Activated CD4-positive, CD25-positive, alpha-beta regulatory T cell treated with anti-CD3 and anti-CD28 coated beads, Interleukin-2, amount 50 U/mL, for 24 hours (primary cell): ENCODE measurements at regions not wholly inside any gene's neighbourhood (a gene's known extent, or its start where the extent isn't known, plus 50 kb on each side); places are given as distances from the start of the nearest gene placed in this dataset.

Experiments
- ATAC-seq, 2 donors: fragments of 150-1000 bp; cut with Tn5 transposase; one replicate each; pipeline ENCODE4 v1.10.0; 2021; ENCODE audit warnings: mild to moderate bottlenecking in 1 of 2, moderate library complexity in 1 of 2

DNA sequence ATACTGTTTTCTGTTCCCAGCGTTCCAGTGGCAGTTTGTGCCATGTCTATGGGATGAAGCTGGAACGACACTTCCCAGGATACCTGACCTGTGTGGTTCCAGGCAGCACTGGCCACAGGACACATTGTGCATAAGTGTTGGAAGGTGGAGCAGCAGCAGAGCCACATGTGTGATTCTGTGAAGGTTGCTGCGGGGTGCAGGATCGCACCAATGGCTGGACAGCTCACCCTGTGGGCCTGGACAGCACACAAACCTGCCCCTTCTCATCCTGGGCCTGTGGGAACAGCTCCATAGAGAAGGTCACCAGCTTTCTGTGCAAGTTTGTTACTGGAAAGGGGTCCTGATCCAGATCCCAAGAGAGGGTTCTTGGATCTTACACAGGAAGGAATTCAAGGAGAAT, 252.2 kb upstream of the RAB6C start:
- no peak for ATAC-seq

GRCh38 chr2:129728035-129728972, 251.2 kb upstream of the RAB6C start:
- no peak for ATAC-seq

DNA sequence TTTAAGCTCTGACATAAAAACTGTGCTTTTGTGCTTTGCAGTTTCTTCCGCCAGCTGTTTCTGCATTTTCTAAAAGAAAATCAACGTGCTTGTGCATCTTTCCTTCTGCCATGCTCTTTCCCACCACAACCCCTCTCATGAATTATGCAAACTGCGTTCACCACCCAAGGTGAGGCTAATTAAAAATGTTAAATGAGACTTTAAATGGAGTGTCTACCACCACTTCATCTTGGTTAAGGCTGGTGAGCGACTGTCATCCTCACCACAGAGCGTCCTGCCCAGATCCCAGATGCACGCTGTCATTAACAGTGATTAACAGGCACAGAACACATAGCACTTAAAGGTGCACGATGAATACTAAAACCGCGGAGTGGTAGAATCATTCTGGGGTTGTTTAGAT, 250.5 kb upstream of the RAB6C start:
- no peak for ATAC-seq

DNA sequence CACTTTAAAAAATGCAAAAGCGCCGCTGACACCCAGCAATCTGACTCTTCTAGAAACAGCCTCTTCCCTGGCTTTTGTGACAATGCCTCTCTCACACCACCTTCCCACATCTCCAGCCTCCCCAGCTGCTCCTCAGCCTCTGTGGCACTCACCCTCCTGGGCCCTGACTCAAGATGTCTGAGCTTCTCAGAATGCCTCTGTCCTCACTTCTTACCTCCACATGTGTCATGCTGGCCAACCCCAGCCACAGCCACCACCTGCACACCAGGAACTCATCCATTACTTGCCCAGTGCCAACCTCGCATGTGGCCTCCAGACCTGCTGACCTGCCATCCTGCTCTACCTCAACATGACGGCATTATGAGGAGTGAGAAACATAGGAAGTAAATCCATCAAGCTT, 249.8 kb upstream of the RAB6C start:
- ATAC-seq: no peak

- ATAC-seq: no peak
Observed at GRCh38 chr2:129730979-129731378, 248.5 kb upstream of the RAB6C start.

GRCh38 chr2:129731907-129732629, 247.4 kb upstream of the RAB6C start:
- no peak for ATAC-seq

GRCh38 chr2:129732630-129733026, 246.8 kb upstream of the RAB6C start:
- ATAC-seq: no peak

GRCh38 chr2:129733041-129733440, 246.4 kb upstream of the RAB6C start:
- no peak for ATAC-seq

- ATAC-seq: no peak
Observed at GRCh38 chr2:129733579-129733978, 245.9 kb upstream of the RAB6C start.

GRCh38 chr2:129734343-129735034, 245.0 kb upstream of the RAB6C start:
- no peak for ATAC-seq

DNA sequence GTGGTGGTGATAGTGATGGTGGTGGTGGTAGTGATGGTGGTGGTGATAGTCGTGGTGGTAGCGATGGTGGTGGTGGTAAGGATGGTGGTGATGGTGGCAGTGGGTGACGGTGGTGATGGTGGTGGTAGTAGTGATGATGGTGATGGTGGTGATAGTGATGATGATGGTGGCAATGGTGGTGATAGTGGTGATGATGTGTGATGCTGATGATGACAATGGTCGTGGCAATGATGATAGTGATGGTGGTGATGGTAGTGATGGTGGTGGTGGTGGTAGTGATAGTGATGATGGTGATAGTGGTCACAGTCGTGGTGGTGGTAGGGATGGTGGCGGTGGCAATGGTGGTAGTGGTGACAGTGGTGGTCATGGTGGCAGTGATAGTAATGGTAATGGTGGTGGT, 243.9 kb upstream of the RAB6C start:
- ATAC-seq: no peak

DNA sequence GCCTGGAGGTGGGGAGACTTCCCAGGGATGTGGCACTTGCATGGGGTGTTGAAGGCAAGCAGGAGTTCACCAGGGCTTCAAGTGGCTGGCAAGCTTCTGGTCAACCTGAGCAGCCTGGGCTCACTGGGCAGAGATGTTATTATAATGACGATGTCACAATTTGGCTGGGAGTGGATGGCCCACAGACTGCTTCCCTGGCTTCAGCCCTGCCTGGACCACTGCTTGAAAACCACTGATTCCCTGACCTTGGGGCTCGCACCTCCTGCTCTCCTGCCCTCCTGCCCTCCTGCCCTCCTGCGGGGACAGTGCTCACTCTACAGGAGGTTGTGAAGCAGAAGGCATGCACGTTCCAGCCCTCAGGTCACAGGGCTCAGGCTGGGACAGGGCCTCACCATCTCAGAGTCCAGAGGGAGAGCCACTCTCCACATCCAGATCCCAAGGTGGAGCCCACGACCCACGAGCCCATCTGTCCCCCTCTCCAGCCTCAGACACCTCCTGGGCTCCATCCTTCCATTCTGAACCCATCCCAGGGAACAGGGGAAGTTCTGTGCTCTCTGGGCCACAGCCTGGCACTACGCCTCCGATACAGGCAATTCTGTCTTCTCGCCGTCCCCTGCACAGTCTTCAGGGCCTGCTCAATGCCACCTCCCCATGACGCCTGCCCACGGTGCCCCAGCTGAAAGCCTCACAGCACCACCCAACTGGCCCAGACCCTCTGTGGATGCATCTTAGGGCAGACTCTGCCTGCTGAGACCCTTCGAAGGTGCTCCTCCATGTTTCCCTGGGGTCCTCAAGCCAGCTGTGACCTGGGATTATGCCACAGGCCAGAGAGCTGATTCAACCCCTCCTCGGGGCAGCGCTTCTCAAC, 241.6 kb upstream of the RAB6C start:
- no peak for ATAC-seq

DNA sequence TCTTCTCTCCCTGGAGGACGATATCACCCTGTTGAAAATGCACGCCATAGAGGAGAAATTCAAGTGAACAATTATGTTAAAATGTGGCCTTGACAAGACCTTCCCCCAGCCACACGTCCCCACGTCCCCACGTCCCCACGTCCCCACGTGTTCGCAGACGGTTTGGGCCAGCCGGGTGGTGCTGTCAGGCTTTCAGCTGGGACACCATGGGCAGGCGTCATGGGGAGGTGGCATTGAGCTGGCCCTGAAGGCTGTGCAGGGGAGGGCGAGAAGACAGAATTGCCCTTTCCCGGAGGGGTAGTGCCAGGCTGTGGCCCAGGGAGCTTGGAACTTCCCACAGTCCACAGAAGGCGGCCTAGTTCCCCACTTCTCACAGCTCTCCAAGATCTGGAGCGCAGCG, 240.7 kb upstream of the RAB6C start:
- ATAC-seq: no peak

GRCh38 chr2:129740504-129740903, 239.0 kb upstream of the RAB6C start:
- no peak for ATAC-seq

- ATAC-seq: no peak
Observed at GRCh38 chr2:129741165-129741564, 238.3 kb upstream of the RAB6C start.

- no peak for ATAC-seq
Observed at GRCh38 chr2:129741623-129742022, 237.8 kb upstream of the RAB6C start.

DNA sequence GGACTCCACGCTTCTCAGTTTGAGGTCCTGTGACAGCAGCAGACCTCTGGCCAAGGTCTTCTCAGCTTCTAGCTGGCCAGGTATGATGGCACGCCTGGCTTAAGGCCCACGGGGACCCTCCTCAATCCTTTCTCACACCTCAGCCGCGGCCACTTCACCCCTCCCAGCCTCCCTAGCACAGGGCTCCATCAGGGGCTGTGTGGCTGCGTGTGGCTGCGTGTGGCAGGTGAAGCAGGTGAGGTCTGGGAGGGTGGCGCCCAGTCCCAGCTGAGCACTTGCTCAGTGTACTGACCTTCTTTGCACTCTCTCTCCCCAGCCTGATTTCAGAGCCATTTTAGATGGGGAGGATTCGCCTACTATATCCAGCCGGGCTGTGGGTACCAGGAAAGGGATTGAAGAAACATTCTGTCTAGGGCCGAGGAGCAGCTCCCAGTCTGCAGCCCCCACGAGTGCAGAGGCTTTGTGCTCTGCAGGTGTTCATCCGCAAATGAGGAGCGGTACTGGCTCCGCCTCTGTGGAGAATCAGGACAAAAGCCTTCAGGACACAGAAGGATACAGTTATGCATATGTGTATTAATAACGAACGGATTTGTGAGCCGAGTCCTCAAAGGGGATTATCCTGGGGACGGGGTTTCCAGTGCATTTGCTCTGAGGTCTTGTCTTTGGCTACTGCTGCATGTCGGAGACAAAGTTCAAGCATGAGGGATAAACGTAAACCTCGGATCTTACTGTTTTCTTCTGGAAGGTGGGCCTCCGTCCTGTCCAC, 236.9 kb upstream of the RAB6C start:
- no peak for ATAC-seq

DNA sequence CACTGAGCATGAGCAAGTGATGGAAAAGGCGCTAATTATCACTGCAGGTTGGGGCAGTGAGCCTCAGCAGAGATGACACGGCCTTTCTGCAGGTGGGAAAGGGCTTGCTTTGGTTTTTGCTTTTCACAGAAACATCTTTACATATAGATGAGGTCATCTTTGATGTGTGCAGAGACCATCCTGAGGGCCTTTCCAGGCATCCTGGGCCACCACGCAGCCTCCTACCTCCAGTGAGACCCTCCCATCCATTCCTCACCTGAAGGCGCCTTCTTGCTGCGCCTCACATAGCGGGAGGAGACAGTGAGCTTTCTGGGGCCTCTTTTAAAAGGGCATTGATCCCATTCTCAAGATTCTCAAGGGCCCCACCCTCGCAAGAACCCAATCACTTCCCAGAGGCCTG, 235.3 kb upstream of the RAB6C start:
- ATAC-seq: no peak

GRCh38 chr2:129744649-129745048, 234.8 kb upstream of the RAB6C start:
- ATAC-seq: no peak

DNA sequence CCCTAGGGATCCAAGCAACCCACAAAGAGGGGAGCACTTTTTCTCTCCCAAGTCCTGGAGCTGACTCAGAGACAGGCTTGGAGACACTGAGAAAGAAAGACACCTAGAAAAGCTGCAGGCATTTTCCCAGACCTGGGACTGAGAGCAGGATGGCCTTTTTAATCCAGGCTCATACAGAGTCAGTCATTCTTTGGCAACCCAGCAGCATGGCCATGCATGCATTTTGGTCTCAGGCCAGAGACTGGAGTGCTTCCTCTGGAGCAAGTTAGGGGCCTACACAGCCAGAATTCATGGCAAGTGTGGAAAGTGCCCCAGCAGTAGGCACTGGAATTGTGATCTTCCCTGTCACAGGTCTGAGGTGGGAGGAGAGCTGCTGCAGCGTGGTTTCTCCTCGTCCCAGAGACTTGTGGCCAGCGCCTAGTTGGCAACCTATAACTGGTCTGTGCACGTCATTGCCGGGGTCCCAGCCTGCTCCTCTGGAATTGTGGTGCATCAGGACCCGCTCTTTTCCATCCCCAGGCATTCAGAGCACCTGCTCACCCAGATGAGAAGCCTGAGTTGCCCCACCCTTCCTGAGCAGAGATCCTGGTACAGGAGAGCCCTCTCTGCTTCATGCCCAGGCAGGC, 231.9 kb upstream of the RAB6C start:
- no peak for ATAC-seq

DNA sequence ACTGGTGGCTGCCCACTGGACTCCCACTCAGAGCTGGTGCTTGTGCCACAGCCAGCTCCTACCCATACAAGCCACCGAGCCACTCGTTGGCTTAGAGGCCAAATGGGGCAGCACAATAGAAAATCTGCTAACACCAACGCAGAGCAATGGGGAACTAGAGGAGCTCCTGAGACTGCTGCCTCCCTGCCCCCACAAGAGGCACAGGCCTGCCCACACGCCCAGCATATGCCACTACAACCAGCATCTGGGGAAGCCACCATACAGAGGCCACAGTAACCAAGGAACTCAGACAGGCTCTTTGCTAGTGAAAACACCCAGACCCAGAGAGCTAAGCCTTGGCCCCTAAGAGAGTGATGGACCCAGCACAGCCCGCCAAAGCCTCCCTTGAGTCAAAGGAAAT, 231.2 kb upstream of the RAB6C start:
- ATAC-seq: no peak
